GM13977 (cell line): ENCODE measurements at regions not wholly inside any gene's neighbourhood (a gene's known extent, or its start where the extent isn't known, plus 50 kb on each side); places are given as distances from the start of the nearest gene placed in this dataset.

Experiments
- DNase-seq: peaks from one replicate; pipeline ENCODE4 v3.0.0; 2012; ENCODE audit warnings: low spot score
- CTCF ChIP-seq: IDR thresholded peaks from 2 replicates; pipeline ENCODE4 v1.5.1; 2012; ENCODE audit warnings: mild to moderate bottlenecking, control low read depth; ENCODE audit not compliant: insufficient read depth; ENCODE audit errors: extremely low read depth, missing control alignments
- in situ Hi-C: fragments of 300-500 bp; cut with MboI; formaldehyde crosslinking; loops from one replicate; pipeline ENCODE4 v1.12.0; 2022; ENCODE audit warnings: low sequenced_read_pairs, low pct_unique_long_range_greater_than_20kb, mixed read lengths, inconsistent platforms; ENCODE audit not compliant: unreplicated experiment

GRCh38 chr22:44630826-44631225 lies 71.2 kb upstream of the PRR5 start:
- in situ Hi-C loops = loop anchor here (25.0 kb wide), 1 partner anchor 544 kb away; no protein-coding TSS in a partner anchor

GRCh38 chr22:44628835-44629234 lies 73.2 kb upstream of the PRR5 start:
- DNase-seq = no peak
- in situ Hi-C loops = loop anchor here (25.0 kb wide), 1 partner anchor 542 kb away; no protein-coding TSS in a partner anchor
- TF ChIP-seq CTCF = no peak

More at GRCh38 chr22:44630826-44631225, 71.2 kb upstream of the PRR5 start:
- no peak for DNase-seq
- TF ChIP-seq CTCF = no peak

- in situ Hi-C loops = loop anchor here (25.0 kb wide), 1 partner anchor 541 kb away; no protein-coding TSS in a partner anchor
- no peak for DNase-seq
- no peak for TF ChIP-seq CTCF
These were observed 73.7 kb upstream of the PRR5 start for GRCh38 chr22:44628273-44628672.

GRCh38 chr22:44627521-44628139 lies 74.4 kb upstream of the PRR5 start:
- in situ Hi-C loops = loop anchor here (25.0 kb wide), 1 partner anchor 540 kb away; no protein-coding TSS in a partner anchor

GRCh38 chr22:44625981-44626687 lies 75.9 kb upstream of the PRR5 start:
- peak; percentile 87 for DNase-seq
- TF ChIP-seq CTCF = peak; percentile 93

More at GRCh38 chr22:44627521-44628139, 74.4 kb upstream of the PRR5 start:
- TF ChIP-seq CTCF = no peak
- no peak for DNase-seq

GRCh38 chr22:44625421-44625760 lies 76.6 kb upstream of the PRR5 start:
- TF ChIP-seq CTCF = no peak
- in situ Hi-C loops = loop anchor here (25.0 kb wide), 1 partner anchor 538 kb away; no protein-coding TSS in a partner anchor
- no peak for DNase-seq

More at GRCh38 chr22:44625981-44626687, 75.9 kb upstream of the PRR5 start:
- in situ Hi-C loops = loop anchor here (25.0 kb wide), 1 partner anchor 539 kb away; no protein-coding TSS in a partner anchor
